ENCODE measurements at regions not wholly inside any gene's neighbourhood (a gene's known extent, or its start where the extent isn't known, plus 50 kb on each side); places are given as distances from the start of the nearest gene placed in this dataset.
A peak's percentile ranks its signal among the peaks of the same experiment; 100 is the strongest.

DNA sequence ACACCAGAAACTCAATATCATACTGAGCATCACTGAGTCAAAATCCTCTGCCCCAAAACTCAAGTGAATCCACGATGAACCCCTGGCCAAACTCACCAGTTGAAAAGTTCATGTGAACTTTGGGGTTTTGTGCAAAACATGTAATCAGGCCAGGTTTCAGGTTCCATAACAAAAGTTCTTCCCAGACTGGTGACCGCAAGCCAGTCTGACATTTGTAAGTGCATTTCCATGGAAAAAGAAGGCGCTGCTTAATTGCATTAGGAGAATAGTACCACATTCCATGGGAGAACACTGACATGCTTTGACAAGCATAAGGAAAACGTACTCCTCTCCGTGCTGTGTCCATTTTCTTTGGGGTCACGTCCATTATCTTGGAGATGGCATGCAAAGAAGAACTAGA, 567.0 kb downstream of the BNC2 start:
- Histone ChIP-seq H3K4me1 (no peaks in the 10 kb centered on the region), H3K36me3 (no peaks in the 10 kb centered on the region), H3K27ac (no peak overlapping the region), H3K27me3 (no peaks in the 10 kb centered on the region), H3K9me3 (no peaks in the 10 kb centered on the region), H3K4me3 (no peak overlapping the region)
- intact Hi-C loops (cut with DNase I) = no loop called here
- no peak for DNase-seq (ENCODE audit: extremely low spot score in 2 of 2)
- TF ChIP-seq POLR2AphosphoS5 (IDR thresholded peaks at IDR 0.05; ENCODE audit: insufficient read depth in 1 of 2, low read depth in 1 of 2) = no peak
- no peak for TF ChIP-seq POLR2A (IDR thresholded peaks at IDR 0.05)

DNA sequence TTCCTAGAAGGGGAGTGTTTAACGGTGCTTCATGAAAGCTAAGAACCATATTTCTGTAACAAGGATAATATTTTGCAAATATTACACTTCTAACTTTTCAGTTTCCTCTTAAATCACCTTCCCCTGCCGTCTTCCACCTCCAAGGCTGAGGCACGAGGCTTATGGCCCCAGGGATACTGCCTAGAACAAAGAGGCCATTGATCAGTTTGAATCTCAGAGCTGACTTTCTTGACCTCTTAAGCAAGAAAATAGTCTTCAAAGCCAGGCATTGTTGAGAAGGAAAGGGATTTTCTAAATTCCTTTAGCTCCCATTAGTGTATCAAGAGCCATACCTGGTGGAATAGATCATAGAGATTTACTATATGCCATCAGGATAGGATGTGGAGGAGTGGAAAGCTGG, 566.2 kb downstream of the BNC2 start:
- no peaks in the 10 kb centered on the region for H3K9me3 ChIP-seq
- H3K4me1 ChIP-seq = no peaks in the 10 kb centered on the region
- H3K4me3 ChIP-seq = no peak overlapping the region
- H3K36me3 ChIP-seq = no peaks in the 10 kb centered on the region
- no peak overlapping the region for H3K27ac ChIP-seq
- intact Hi-C loops (cut with DNase I) = no loop called here
- TF ChIP-seq, protein P1, sequence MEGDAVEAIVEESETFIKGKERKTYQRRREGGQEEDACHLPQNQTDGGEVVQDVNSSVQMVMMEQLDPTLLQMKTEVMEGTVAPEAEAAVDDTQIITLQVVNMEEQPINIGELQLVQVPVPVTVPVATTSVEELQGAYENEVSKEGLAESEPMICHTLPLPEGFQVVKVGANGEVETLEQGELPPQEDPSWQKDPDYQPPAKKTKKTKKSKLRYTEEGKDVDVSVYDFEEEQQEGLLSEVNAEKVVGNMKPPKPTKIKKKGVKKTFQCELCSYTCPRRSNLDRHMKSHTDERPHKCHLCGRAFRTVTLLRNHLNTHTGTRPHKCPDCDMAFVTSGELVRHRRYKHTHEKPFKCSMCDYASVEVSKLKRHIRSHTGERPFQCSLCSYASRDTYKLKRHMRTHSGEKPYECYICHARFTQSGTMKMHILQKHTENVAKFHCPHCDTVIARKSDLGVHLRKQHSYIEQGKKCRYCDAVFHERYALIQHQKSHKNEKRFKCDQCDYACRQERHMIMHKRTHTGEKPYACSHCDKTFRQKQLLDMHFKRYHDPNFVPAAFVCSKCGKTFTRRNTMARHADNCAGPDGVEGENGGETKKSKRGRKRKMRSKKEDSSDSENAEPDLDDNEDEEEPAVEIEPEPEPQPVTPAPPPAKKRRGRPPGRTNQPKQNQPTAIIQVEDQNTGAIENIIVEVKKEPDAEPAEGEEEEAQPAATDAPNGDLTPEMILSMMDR (IDR thresholded peaks at IDR 0.05) = no peak
- TF ChIP-seq POLR2A (IDR thresholded peaks at IDR 0.05) = no peak
- DNase-seq (ENCODE audit: extremely low spot score in 2 of 2) = no peak
- no peaks in the 10 kb centered on the region for H3K27me3 ChIP-seq

DNA sequence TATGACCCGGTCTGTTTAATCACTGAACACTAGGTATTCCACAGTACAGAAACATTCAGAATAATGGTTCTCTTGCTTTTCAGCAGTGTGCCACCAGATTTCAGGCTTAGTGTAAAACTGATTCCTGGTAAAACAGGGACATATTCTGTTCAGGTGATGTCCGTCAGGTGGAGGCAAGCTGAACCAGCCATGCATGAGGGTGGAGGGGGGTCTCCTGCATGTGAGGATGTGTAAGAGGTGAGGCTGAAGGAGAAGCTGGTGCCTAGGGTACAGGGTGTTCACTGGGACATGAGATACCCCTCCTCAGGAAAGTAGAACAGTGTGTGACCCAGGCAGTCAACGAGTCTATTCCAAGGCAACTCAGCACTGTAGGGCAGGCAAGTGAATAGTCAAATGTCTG, 563.9 kb downstream of the BNC2 start:
- no peaks in the 10 kb centered on the region for H3K36me3 ChIP-seq
- intact Hi-C loops (cut with DNase I) = no loop called here

DNA sequence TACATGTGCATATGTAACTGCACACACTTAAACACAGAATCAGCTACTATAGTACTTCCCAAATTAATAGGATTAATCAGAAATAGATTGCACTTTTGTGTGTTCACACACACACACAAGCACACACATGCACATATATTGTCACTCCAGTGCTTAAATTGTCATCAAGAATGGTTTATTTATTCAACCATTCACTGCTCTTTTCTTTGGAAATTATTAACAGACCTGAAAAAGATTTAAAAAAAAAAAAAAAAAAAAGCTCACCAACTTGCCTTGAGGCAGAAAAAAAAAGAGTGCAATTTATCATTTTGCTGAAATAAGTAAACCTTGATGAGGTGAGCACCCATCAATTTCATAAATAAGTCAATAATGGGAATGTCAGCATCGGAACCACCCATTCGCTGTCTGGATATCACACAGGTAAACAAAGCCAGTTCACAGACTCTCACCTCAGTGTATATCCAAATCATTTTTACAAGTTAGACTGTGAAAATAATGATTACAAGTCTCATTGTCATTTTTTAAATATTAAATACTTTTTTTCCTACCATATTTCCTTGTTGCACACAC, 562.8 kb downstream of the BNC2 start:
- Histone ChIP-seq H3K4me3 (no peak overlapping the region), H3K27me3 (no peaks in the 10 kb centered on the region), H3K27ac (no peak overlapping the region), H3K36me3 (no peaks in the 10 kb centered on the region), H3K4me1 (peaks cover 10% of the 10 kb centered on the region), H3K9me3 (no peaks in the 10 kb centered on the region)
- intact Hi-C loops (cut with DNase I) = no loop called here
- DNase-seq (ENCODE audit: extremely low spot score in 2 of 2) = no peak
- TF ChIP-seq, protein P1 (IDR thresholded peaks at IDR 0.05) = no peak
- TF ChIP-seq POLR2A (IDR thresholded peaks at IDR 0.05) (no peak), POLR2AphosphoS5 (IDR thresholded peaks at IDR 0.05; ENCODE audit: insufficient read depth in 1 of 2, low read depth in 1 of 2) (no peak)

More for the DNA sequence above, 563.9 kb downstream of the BNC2 start:
- TF ChIP-seq POLR2A (IDR thresholded peaks at IDR 0.05) (no peak), POLR2AphosphoS5 (IDR thresholded peaks at IDR 0.05; ENCODE audit: insufficient read depth in 1 of 2, low read depth in 1 of 2) (no peak)
- TF ChIP-seq, protein P1 (IDR thresholded peaks at IDR 0.05) = no peak
- Histone ChIP-seq H3K9me3 (no peaks in the 10 kb centered on the region), H3K4me3 (no peak overlapping the region), H3K27me3 (no peaks in the 10 kb centered on the region), H3K27ac (no peak overlapping the region), H3K4me1 (peaks cover 10% of the 10 kb centered on the region)
- peak in 1 of 2 donors; percentile 80 for DNase-seq (ENCODE audit: extremely low spot score in 2 of 2)

DNA sequence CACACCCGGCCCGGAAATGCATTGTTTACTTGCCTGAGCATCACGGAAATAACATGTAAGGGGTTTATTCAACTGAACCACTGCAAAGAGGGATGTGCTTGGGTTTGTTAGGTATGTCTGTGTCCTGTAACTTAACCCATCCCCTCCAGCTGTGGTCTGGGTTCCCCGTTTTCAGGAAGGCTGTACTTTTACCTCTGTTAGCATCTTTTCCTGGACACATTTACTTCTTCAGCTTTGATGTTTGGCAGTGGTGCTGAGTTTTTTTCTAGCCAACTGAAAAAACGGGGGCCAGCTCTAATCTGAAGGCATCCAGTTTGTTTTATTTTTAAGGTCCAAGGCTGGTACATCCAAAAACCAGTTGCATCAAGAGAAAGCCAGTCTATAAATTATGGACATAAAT, 561.8 kb downstream of the BNC2 start:
- DNase-seq (ENCODE audit: extremely low spot score in 2 of 2) = peak in 1 of 2 donors; percentile 72
- H3K4me1 ChIP-seq = peaks cover 10% of the 10 kb centered on the region
- no peak overlapping the region for H3K4me3 ChIP-seq
- no peak for TF ChIP-seq POLR2A (IDR thresholded peaks at IDR 0.05)
- no peak for TF ChIP-seq POLR2AphosphoS5 (IDR thresholded peaks at IDR 0.05; ENCODE audit: insufficient read depth in 1 of 2, low read depth in 1 of 2)
- TF ChIP-seq, protein P1 (IDR thresholded peaks at IDR 0.05) = no peak
- H3K36me3 ChIP-seq = no peaks in the 10 kb centered on the region
- peak overlapping the region; percentile 32 for H3K27ac ChIP-seq
- no peaks in the 10 kb centered on the region for H3K27me3 ChIP-seq
- intact Hi-C loops (cut with DNase I) = no loop called here
- no peaks in the 10 kb centered on the region for H3K9me3 ChIP-seq
